Panc1 (cell line): ENCODE measurements at regions not wholly inside any gene's neighbourhood (a gene's known extent, or its start where the extent isn't known, plus 50 kb on each side); places are given as distances from the start of the nearest gene placed in this dataset.
A peak's percentile ranks its signal among the peaks of the same experiment; 100 is the strongest.

Source experiments
- ATAC-seq: fragments of 200-7000 bp; cut with Tn5 transposase; 2 replicates; pipeline ENCODE4 v1.9.1; 2020; ENCODE audit warnings: mild to moderate bottlenecking, moderate library complexity
- BruUV-seq: library from RNA; stranded (reverse); fragments of 400-500 nt; replicated peaks from 2 replicates; lab custom pipeline; 2021; lab: Mats Ljungman, UMichigan
- CTCF ChIA-PET: fragments of 300-600 bp; sonication (Branson Sonifier 250); formaldehyde crosslinking; loops from one replicate; lab custom pipeline; 2022; ENCODE audit warnings: antibody characterized with exemption; lab: Charles Lee
- POLR2A ChIA-PET: fragments of 300-600 bp; sonication (Branson Sonifier 250); formaldehyde crosslinking; loops from one replicate; lab custom pipeline; 2022; ENCODE audit warnings: antibody characterized with exemption; lab: Charles Lee
- DNase-seq: peaks from one replicate; pipeline ENCODE4 v3.0.0-alpha.2; 2010; ENCODE audit warnings: low read depth, low spot score
- H3K27ac ChIP-seq: 2 replicates; pipeline ENCODE4 v1.5.1; 2011; ENCODE audit warnings: mild to moderate bottlenecking, low read length, inconsistent platforms
- H3K27me3 ChIP-seq: fragments of 200-500 bp; sonication (Bioruptor generic); 2 replicates; pipeline ENCODE4 v1.6.0; 2014; ENCODE audit warnings: low read length, inconsistent platforms; ENCODE audit not compliant: control insufficient read depth, insufficient read depth
- H3K36me3 ChIP-seq: fragments of 200-500 bp; sonication (Bioruptor generic); 2 replicates; pipeline ENCODE4 v1.5.1; 2014; ENCODE audit warnings: inconsistent platforms, mild to moderate bottlenecking, low read length, moderate library complexity; ENCODE audit not compliant: control insufficient read depth, insufficient read depth
- H3K4me1 ChIP-seq: 2 replicates; pipeline ENCODE4 v1.5.1; 2011; ENCODE audit warnings: inconsistent platforms, mild to moderate bottlenecking, low read length, moderate library complexity; ENCODE audit not compliant: control insufficient read depth, insufficient read depth
- H3K4me3 ChIP-seq, 2 experiments: 2 replicates each; pipeline ENCODE4 v1.5.1; 2011 to 2012; ENCODE audit warnings: low read depth in 2 of 2, low read length in 2 of 2, mild to moderate bottlenecking in 2 of 2, inconsistent platforms in 1 of 2, moderate library complexity in 1 of 2
- H3K9me3 ChIP-seq: fragments of 200-500 bp; sonication (Bioruptor generic); 2 replicates; pipeline ENCODE4 v1.5.1; 2014; ENCODE audit warnings: low read depth, mild to moderate bottlenecking, inconsistent platforms, low read length, moderate library complexity; ENCODE audit not compliant: control insufficient read depth, insufficient read depth
- CTCF ChIP-seq: fragments of 450-650 bp; IDR thresholded peaks from 2 replicates; pipeline ENCODE4 v1.5.1; 2017; ENCODE audit warnings: mild to moderate bottlenecking
- POLR2AphosphoS5 ChIP-seq: IDR thresholded peaks from 2 replicates; pipeline ENCODE4 v1.6.1; 2012; ENCODE audit warnings: mild to moderate bottlenecking, low read depth, low read length, moderate library complexity
- REST ChIP-seq, 2 experiments: IDR thresholded peaks; 2 replicates each; pipeline ENCODE4 v1.6.1; 2011 to 2012; ENCODE audit warnings: low read depth in 2 of 2, control low read depth in 1 of 2, low read length in 1 of 2, mild to moderate bottlenecking in 1 of 2, moderate library complexity in 1 of 2; ENCODE audit not compliant: insufficient read depth in 1 of 2
- SIN3A ChIP-seq: IDR thresholded peaks from 2 replicates; pipeline ENCODE4 v1.6.1; 2012; ENCODE audit warnings: low read depth, mild to moderate bottlenecking, low read length, moderate library complexity, borderline replicate concordance; ENCODE audit not compliant: insufficient read depth
- TCF7L2 ChIP-seq: IDR thresholded peaks from 2 replicates; pipeline ENCODE4 v1.6.1; 2011; ENCODE audit warnings: mild to moderate bottlenecking, low read depth, low read length, inconsistent platforms
- in situ Hi-C: cut with HindIII; loops from 2 replicates; pipeline ENCODE4 v1.10.0; 2016; ENCODE audit warnings: low sequenced_read_pairs, low pct_unique_long_range_greater_than_20kb
- intact Hi-C: fragments of 100-400 bp; cut with micrococcal nuclease; formaldehyde crosslinking; loops from one replicate; pipeline ENCODE4 v1.10.0; 2022; ENCODE audit not compliant: unreplicated experiment

GRCh38 chr19:13576726-13577125 is 70.4 kb upstream of the CACNA1A start:
- Histone ChIP-seq H3K36me3 (no peaks in the 10 kb centered on the region), H3K4me1 (no peaks in the 10 kb centered on the region), H3K4me3 (no peak overlapping the region), H3K27ac (no peak overlapping the region), H3K27me3 (no peaks in the 10 kb centered on the region), H3K9me3 (peaks cover 8% of the 10 kb centered on the region; the same call in 1 of the 2 replicates)
- ATAC-seq (no peak), DNase-seq (no peak)
- ChIA-PET POLR2A (no interaction called here), CTCF (interaction anchor here (1.5 kb wide), 1 partner anchor 12 kb away, joined by 3 read pairs; no protein-coding TSS in a partner anchor)
- TF ChIP-seq SIN3A (no peak), CTCF (no peak), REST (IDR thresholded peaks at IDR 0.05; ENCODE audit: insufficient read depth in 1 of 2, low read depth in 2 of 2, low read length in 1 of 2) (no peak), TCF7L2 (no peak), POLR2AphosphoS5 (no peak)
- in situ Hi-C loops, result no loop called here
- intact Hi-C loops, result loop anchor here (10.0 kb wide), 1 partner anchor 212 kb away; no protein-coding TSS in a partner anchor
- no TSS peak for BruUV-seq

- Histone ChIP-seq H3K27ac (no peak overlapping the region), H3K36me3 (no peaks in the 10 kb centered on the region), H3K4me3 (no peak overlapping the region), H3K4me1 (no peaks in the 10 kb centered on the region), H3K9me3 (peaks cover 8% of the 10 kb centered on the region; the same call in 1 of the 2 replicates), H3K27me3 (no peaks in the 10 kb centered on the region)
- no TSS peak for BruUV-seq
- TF ChIP-seq POLR2AphosphoS5 (no peak), CTCF (peak; percentile 82)
- CTCF ChIA-PET, result interaction anchor here (0.6 to 1.2 kb wide), 6 partner anchors 9 to 608 kb away, joined by 3 to 19 read pairs (median 6); no protein-coding TSS in a partner anchor
- intact Hi-C loops, result loop anchor here (10.0 kb wide), 1 partner anchor 210 kb away; no protein-coding TSS in a partner anchor
- in situ Hi-C loops, result no loop called here
- ATAC-seq (peak; percentile 75; the same call in 1 of the 2 replicates), DNase-seq (no peak)
- POLR2A ChIA-PET, result interaction anchor here (0.6 kb wide), 1 partner anchor 28 kb away, joined by 5 read pairs; no protein-coding TSS in a partner anchor
These were observed 68.7 kb upstream of the CACNA1A start for GRCh38 chr19:13574933-13575332.
